CD4-positive, alpha-beta memory T cell (primary cell): ENCODE measurements at regions not wholly inside any gene's neighbourhood (a gene's known extent, or its start where the extent isn't known, plus 50 kb on each side); places are given as distances from the start of the nearest gene placed in this dataset.

Experiments
- CTCF ChIA-PET: fragments of 350-600 bp; sonication (Branson Sonifier 250); formaldehyde crosslinking; loops from one replicate; lab custom pipeline; 2021; ENCODE audit warnings: inconsistent platforms; ENCODE audit not compliant: partially characterized antibody; lab: Charles Lee
- POLR2A ChIA-PET: fragments of 350-600 bp; sonication (Branson Sonifier 250); formaldehyde crosslinking; loops from one replicate; lab custom pipeline; 2021; ENCODE audit not compliant: partially characterized antibody; lab: Charles Lee
- DNase-seq, 5 donors: peaks; one replicate each; pipeline versions ENCODE4 v3.0.0 to v3.0.0-alpha.2; 2020 to 2022; ENCODE audit warnings: mixed read lengths in 1 of 5
- H3K27ac ChIP-seq: one replicate; pipeline ENCODE4 v1.7.0; 2013; ENCODE audit warnings: low read depth, low read length
- H3K27me3 ChIP-seq: 2 replicates; pipeline ENCODE4 v1.7.0; 2013; ENCODE audit warnings: mild to moderate bottlenecking, low read length, moderate library complexity; ENCODE audit not compliant: insufficient read depth
- H3K36me3 ChIP-seq: 2 replicates; pipeline ENCODE4 v1.7.0; 2013; ENCODE audit warnings: mild to moderate bottlenecking, low read length, moderate library complexity; ENCODE audit not compliant: insufficient read depth
- H3K4me1 ChIP-seq: 2 replicates; pipeline ENCODE4 v1.7.0; 2013; ENCODE audit warnings: mild to moderate bottlenecking, low read length, moderate library complexity; ENCODE audit not compliant: insufficient read depth
- H3K4me3 ChIP-seq, 2 donors: one replicate each; pipeline ENCODE4 v1.7.0; 2013; ENCODE audit warnings: low read length in 2 of 2, mild to moderate bottlenecking in 1 of 2
- H3K9me3 ChIP-seq, 2 donors: one replicate each; pipeline ENCODE4 v1.7.0; 2013; ENCODE audit warnings: low read length in 2 of 2, control low read depth in 1 of 2; ENCODE audit not compliant: control insufficient read depth in 1 of 2
- H3K27ac Mint-ChIP-seq, 7 donors: one replicate each; pipeline ENCODE4 v1.8.0; 2020 to 2021; ENCODE audit warnings: mixed read lengths in 7 of 7, mild to moderate bottlenecking in 6 of 7, inconsistent platforms in 3 of 7, moderate library complexity in 3 of 7
- H3K27me3 Mint-ChIP-seq, 2 donors: one replicate each; pipeline ENCODE4 v1.8.0; 2020 to 2021; ENCODE audit warnings: mixed read lengths in 2 of 2
- H3K36me3 Mint-ChIP-seq, 2 donors: one replicate each; pipeline ENCODE4 v1.8.0; 2020 to 2021; ENCODE audit warnings: mixed read lengths in 2 of 2, inconsistent platforms in 1 of 2, mild to moderate bottlenecking in 1 of 2
- H3K4me1 Mint-ChIP-seq, 4 donors: one replicate each; pipeline ENCODE4 v1.8.0; 2020 to 2021; ENCODE audit warnings: mixed read lengths in 4 of 4, mild to moderate bottlenecking in 1 of 4
- H3K4me3 Mint-ChIP-seq, 8 donors: one replicate each; pipeline ENCODE4 v1.8.0; 2020 to 2021; ENCODE audit warnings: mixed read lengths in 8 of 8, mild to moderate bottlenecking in 7 of 8, moderate library complexity in 6 of 8, inconsistent platforms in 3 of 8
- H3K9me3 Mint-ChIP-seq, 8 donors: one replicate each; pipeline ENCODE4 v1.8.0; 2020 to 2021; ENCODE audit warnings: mixed read lengths in 8 of 8, mild to moderate bottlenecking in 5 of 8, inconsistent platforms in 3 of 8, moderate library complexity in 1 of 8
- intact Hi-C: fragments of 100-400 bp; cut with micrococcal nuclease; formaldehyde crosslinking; loops from one replicate; pipeline ENCODE4 v1.15.1; 2023

GRCh38 chr4:17275836-17276235 is 236.1 kb downstream of the QDPR start:
- Histone ChIP-seq H3K27ac (no peak overlapping the region), H3K4me3 (no peak overlapping the region), H3K36me3 (no peaks in the 10 kb centered on the region), H3K27me3 (no peaks in the 10 kb centered on the region), H3K4me1 (no peaks in the 10 kb centered on the region), H3K9me3 (no peaks in the 10 kb centered on the region)
- H3K36me3 Mint-ChIP-seq, result no peaks in the 10 kb centered on the region
- DNase-seq, result no peak
- H3K9me3 Mint-ChIP-seq, result no peaks in the 10 kb centered on the region
- peaks cover 0 to 4% of the 10 kb centered on the region in 2 donors for H3K27me3 Mint-ChIP-seq
- ChIA-PET POLR2A (no interaction called here), CTCF (no interaction called here)
- H3K4me3 Mint-ChIP-seq, result no peak overlapping the region
- intact Hi-C loops, result no loop called here
- H3K4me1 Mint-ChIP-seq, result no peaks in the 10 kb centered on the region
- H3K27ac Mint-ChIP-seq, result no peak overlapping the region

- no peak overlapping the region for H3K4me3 ChIP-seq
- no peaks in the 10 kb centered on the region for H3K36me3 ChIP-seq
- no peaks in the 10 kb centered on the region for H3K9me3 ChIP-seq
- no peaks in the 10 kb centered on the region for H3K4me1 ChIP-seq
- H3K27me3 Mint-ChIP-seq, result peaks cover 5 to 15% of the 10 kb centered on the region in 2 donors
- H3K36me3 Mint-ChIP-seq, result no peaks in the 10 kb centered on the region
- ChIA-PET POLR2A (no interaction called here), CTCF (no interaction called here)
- intact Hi-C loops, result no loop called here
- peaks cover 0 to 2% (median 0%) of the 10 kb centered on the region in 8 donors for H3K9me3 Mint-ChIP-seq
- no peaks in the 10 kb centered on the region for H3K27me3 ChIP-seq
- H3K4me3 Mint-ChIP-seq, result no peak overlapping the region
- H3K27ac ChIP-seq, result no peak overlapping the region
- no peak overlapping the region for H3K27ac Mint-ChIP-seq
- no peaks in the 10 kb centered on the region for H3K4me1 Mint-ChIP-seq
- DNase-seq, result no peak
These were observed 238.8 kb downstream of the QDPR start for GRCh38 chr4:17273047-17273446.

- Histone ChIP-seq H3K9me3 (no peaks in the 10 kb centered on the region), H3K4me1 (no peaks in the 10 kb centered on the region), H3K36me3 (no peaks in the 10 kb centered on the region), H3K27me3 (no peaks in the 10 kb centered on the region), H3K4me3 (no peak overlapping the region), H3K27ac (no peak overlapping the region)
- H3K36me3 Mint-ChIP-seq, result no peaks in the 10 kb centered on the region
- DNase-seq, result no peak
- ChIA-PET CTCF (no interaction called here), POLR2A (no interaction called here)
- H3K4me1 Mint-ChIP-seq, result no peaks in the 10 kb centered on the region
- no peak overlapping the region for H3K4me3 Mint-ChIP-seq
- peaks cover 0 to 2% (median 0%) of the 10 kb centered on the region in 8 donors for H3K9me3 Mint-ChIP-seq
- no peak overlapping the region for H3K27ac Mint-ChIP-seq
- peaks cover 7 to 15% of the 10 kb centered on the region in 2 donors for H3K27me3 Mint-ChIP-seq
- intact Hi-C loops, result no loop called here
These were observed 239.7 kb downstream of the QDPR start for GRCh38 chr4:17272154-17272553.

- H3K36me3 Mint-ChIP-seq, result no peaks in the 10 kb centered on the region
- ChIA-PET CTCF (no interaction called here), POLR2A (no interaction called here)
- H3K4me1 ChIP-seq, result no peaks in the 10 kb centered on the region
- peaks cover 7 to 13% of the 10 kb centered on the region in 2 donors for H3K27me3 Mint-ChIP-seq
- H3K4me3 Mint-ChIP-seq, result no peak overlapping the region
- no peak overlapping the region for H3K27ac ChIP-seq
- no peaks in the 10 kb centered on the region for H3K4me1 Mint-ChIP-seq
- H3K27me3 ChIP-seq, result no peaks in the 10 kb centered on the region
- H3K4me3 ChIP-seq, result no peak overlapping the region
- H3K36me3 ChIP-seq, result no peaks in the 10 kb centered on the region
- H3K9me3 Mint-ChIP-seq, result peaks cover 0 to 2% (median 0%) of the 10 kb centered on the region in 8 donors
- no peak overlapping the region for H3K27ac Mint-ChIP-seq
- no peak for DNase-seq
- no peaks in the 10 kb centered on the region for H3K9me3 ChIP-seq
- intact Hi-C loops, result no loop called here
These were observed 246.2 kb downstream of the QDPR start for GRCh38 chr4:17265653-17266052.

GRCh38 chr4:17265139-17265538 is 246.8 kb downstream of the QDPR start:
- Mint-ChIP-seq H3K4me1 (no peaks in the 10 kb centered on the region), H3K36me3 (no peaks in the 10 kb centered on the region), H3K27ac (no peak overlapping the region), H3K4me3 (no peak overlapping the region), H3K27me3 (peaks cover 5 to 11% of the 10 kb centered on the region in 2 donors), H3K9me3 (peaks cover 0 to 2% (median 0%) of the 10 kb centered on the region in 8 donors)
- H3K36me3 ChIP-seq, result no peaks in the 10 kb centered on the region
- H3K27ac ChIP-seq, result no peak overlapping the region
- CTCF ChIA-PET, result no interaction called here
- intact Hi-C loops, result no loop called here
- DNase-seq, result no peak
- H3K4me3 ChIP-seq, result no peak overlapping the region
- no peaks in the 10 kb centered on the region for H3K4me1 ChIP-seq
- POLR2A ChIA-PET, result no interaction called here
- H3K27me3 ChIP-seq, result no peaks in the 10 kb centered on the region
- no peaks in the 10 kb centered on the region for H3K9me3 ChIP-seq

GRCh38 chr4:17260166-17260907 is 251.6 kb downstream of the QDPR start:
- Histone ChIP-seq H3K36me3 (no peaks in the 10 kb centered on the region), H3K27ac (no peak overlapping the region), H3K9me3 (no peaks in the 10 kb centered on the region), H3K4me1 (no peaks in the 10 kb centered on the region), H3K27me3 (no peaks in the 10 kb centered on the region), H3K4me3 (no peak overlapping the region)
- ChIA-PET CTCF (no interaction called here), POLR2A (no interaction called here)
- Mint-ChIP-seq H3K9me3 (peaks cover 0 to 7% (median 0%) of the 10 kb centered on the region in 8 donors), H3K4me1 (no peaks in the 10 kb centered on the region), H3K27ac (no peak overlapping the region), H3K27me3 (peaks cover 2 to 5% of the 10 kb centered on the region in 2 donors), H3K36me3 (no peaks in the 10 kb centered on the region), H3K4me3 (no peak overlapping the region)
- intact Hi-C loops, result no loop called here
- DNase-seq, result no peak

GRCh38 chr4:17258106-17258505 is 253.8 kb downstream of the QDPR start:
- H3K36me3 Mint-ChIP-seq, result no peaks in the 10 kb centered on the region
- H3K9me3 Mint-ChIP-seq, result peaks cover 0 to 7% (median 0%) of the 10 kb centered on the region in 8 donors
- no peaks in the 10 kb centered on the region for H3K4me1 Mint-ChIP-seq
- H3K4me3 Mint-ChIP-seq, result no peak overlapping the region
- Histone ChIP-seq H3K36me3 (no peaks in the 10 kb centered on the region), H3K27ac (no peak overlapping the region), H3K27me3 (no peaks in the 10 kb centered on the region), H3K9me3 (no peaks in the 10 kb centered on the region), H3K4me1 (no peaks in the 10 kb centered on the region), H3K4me3 (no peak overlapping the region)
- H3K27me3 Mint-ChIP-seq, result peaks cover 3 to 7% of the 10 kb centered on the region in 2 donors
- intact Hi-C loops, result no loop called here
- no peak overlapping the region for H3K27ac Mint-ChIP-seq
- ChIA-PET POLR2A (no interaction called here), CTCF (no interaction called here)
- DNase-seq, result no peak
